ENCODE measurements at regions not wholly inside any gene's neighbourhood (a gene's known extent, or its start where the extent isn't known, plus 50 kb on each side); places are given as distances from the start of the nearest gene placed in this dataset.

GRCh38 chr3:64913515-64913914 lies 225.7 kb upstream of the ADAMTS9 start:
- DNase-seq (no peak), ATAC-seq (ENCODE audit: poor library complexity) (no peak)
- intact Hi-C loops (cut with DNase I): no loop called here

GRCh38 chr3:64911138-64911537 lies 223.3 kb upstream of the ADAMTS9 start:
- ATAC-seq (ENCODE audit: poor library complexity): no peak
- DNase-seq: no peak
- intact Hi-C loops (cut with DNase I): no loop called here

- DNase-seq (no peak), ATAC-seq (ENCODE audit: poor library complexity) (no peak)
- intact Hi-C loops (cut with DNase I): no loop called here
These were observed 222.1 kb upstream of the ADAMTS9 start for GRCh38 chr3:64909757-64910467.

DNA sequence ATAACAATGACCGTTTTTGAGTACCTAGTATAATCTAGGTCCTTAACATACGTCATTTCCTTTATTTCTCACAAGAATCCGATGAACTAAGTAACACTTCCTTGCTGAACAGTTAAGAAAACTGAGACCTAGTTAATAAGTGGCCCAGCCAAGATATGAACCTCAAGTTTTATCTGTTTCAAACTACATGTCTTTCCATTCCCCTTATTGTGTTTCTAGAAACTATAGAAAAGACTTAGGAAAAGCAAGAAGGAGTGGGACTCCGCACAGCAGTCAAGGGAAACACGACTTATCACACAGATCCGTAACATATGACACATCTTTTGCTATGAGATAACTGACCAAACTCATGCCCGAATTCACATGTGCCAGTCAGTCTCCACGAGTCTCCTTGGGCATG lies 221.2 kb upstream of the ADAMTS9 start:
- intact Hi-C loops (cut with DNase I): no loop called here
- DNase-seq: no peak

DNA sequence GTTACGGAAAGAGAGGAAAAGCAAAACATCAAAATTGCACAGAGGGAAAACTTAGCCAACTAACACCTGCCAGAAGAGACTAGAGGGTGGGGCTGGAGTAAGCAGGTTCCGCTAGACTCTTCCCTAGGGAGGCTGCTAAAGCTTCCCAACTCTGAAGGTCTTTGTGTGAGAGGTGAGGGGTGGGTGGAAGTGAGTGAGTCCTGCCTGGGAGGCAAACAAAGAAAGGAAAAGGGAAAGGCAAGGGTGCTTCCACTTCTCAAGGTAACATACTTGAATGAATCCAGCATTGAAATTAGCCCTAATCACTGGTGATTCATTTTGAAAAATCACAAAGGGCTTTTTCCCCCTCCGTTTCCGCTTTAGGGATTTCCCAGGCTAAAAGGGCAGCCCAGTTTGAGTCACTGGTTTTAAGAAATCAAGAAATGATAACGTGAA lies 220.5 kb upstream of the ADAMTS9 start:
- DNase-seq: no peak

More for the DNA sequence above, 221.2 kb upstream of the ADAMTS9 start:
- no peak for ATAC-seq (ENCODE audit: poor library complexity)

GRCh38 chr3:64905906-64906410 lies 218.2 kb upstream of the ADAMTS9 start:
- no peak for ATAC-seq (ENCODE audit: poor library complexity)
- intact Hi-C loops (cut with DNase I): no loop called here
- DNase-seq: no peak

More for the DNA sequence above, 220.5 kb upstream of the ADAMTS9 start:
- peak; percentile 34 for ATAC-seq (ENCODE audit: poor library complexity)
- intact Hi-C loops (cut with DNase I): no loop called here

DNA sequence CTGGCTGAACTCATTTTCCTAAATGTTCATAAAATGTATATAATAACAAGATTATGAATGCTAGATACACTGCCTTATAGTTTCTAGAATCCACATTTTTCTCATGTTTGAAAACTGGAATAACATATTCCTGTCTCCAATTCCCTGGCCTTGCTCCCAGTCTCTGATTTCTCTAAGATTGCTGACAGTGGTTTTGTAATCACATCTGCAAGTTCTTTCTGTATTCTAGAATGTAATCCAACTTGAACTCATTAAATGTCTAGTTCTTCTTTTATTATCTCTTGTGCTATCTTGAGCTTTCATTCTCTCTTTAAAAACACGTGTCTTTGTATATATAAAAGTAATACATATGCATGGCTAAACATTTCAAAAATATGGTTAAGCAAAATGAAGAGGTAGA lies 215.2 kb upstream of the ADAMTS9 start:
- DNase-seq: no peak
- intact Hi-C loops (cut with DNase I): loop anchor here (5.0 kb wide), 1 partner anchor 216 kb away; the partner anchor contains the start of gene ADAMTS9
- no peak for ATAC-seq (ENCODE audit: poor library complexity)

- DNase-seq (no peak), ATAC-seq (ENCODE audit: poor library complexity) (peak; percentile 2)
- intact Hi-C loops (cut with DNase I): loop anchor here (5.0 kb wide), 1 partner anchor 215 kb away; the partner anchor contains the start of gene ADAMTS9
These were observed 214.3 kb upstream of the ADAMTS9 start for GRCh38 chr3:64901986-64902516.

- DNase-seq (no peak), ATAC-seq (ENCODE audit: poor library complexity) (peak; percentile 85)
- intact Hi-C loops (cut with DNase I): loop anchor here (5.0 kb wide), 1 partner anchor 214 kb away; the partner anchor contains the start of gene ADAMTS9
These were observed 213.7 kb upstream of the ADAMTS9 start for GRCh38 chr3:64901522-64901885.

GRCh38 chr3:64900617-64901521 lies 213.1 kb upstream of the ADAMTS9 start:
- no peak for DNase-seq
- peak; percentile 54 for ATAC-seq (ENCODE audit: poor library complexity)
- intact Hi-C loops (cut with DNase I): loop anchor here (5.0 kb wide), 1 partner anchor 214 kb away; the partner anchor contains the start of gene ADAMTS9

- DNase-seq (peak; percentile 53), ATAC-seq (ENCODE audit: poor library complexity) (peak; percentile 77)
- intact Hi-C loops (cut with DNase I): loop anchor here (5.0 kb wide), 1 partner anchor 213 kb away; the partner anchor contains the start of gene ADAMTS9
These were observed 212.4 kb upstream of the ADAMTS9 start for GRCh38 chr3:64900156-64900555.

DNA sequence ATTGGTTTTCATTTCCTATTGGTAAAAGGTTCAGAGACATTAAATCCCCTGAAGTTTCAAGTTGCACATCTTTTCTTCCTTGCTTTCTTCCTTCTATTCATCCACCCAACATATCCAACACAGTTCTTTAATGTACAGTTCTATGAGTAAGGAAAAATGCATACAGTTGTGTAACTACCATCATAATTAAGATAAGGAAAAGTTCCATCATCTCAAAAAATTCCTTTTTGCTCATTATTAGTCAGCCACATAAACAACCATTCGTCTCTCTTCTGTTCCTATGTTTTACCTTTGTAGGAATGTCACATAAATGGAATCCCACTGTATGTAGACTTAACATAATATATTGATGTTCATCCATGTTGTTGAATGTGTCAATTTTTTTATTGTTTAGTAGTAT lies 211.1 kb upstream of the ADAMTS9 start:
- intact Hi-C loops (cut with DNase I): no loop called here
- DNase-seq (no peak), ATAC-seq (ENCODE audit: poor library complexity) (no peak)

- peak; percentile 24 for ATAC-seq (ENCODE audit: poor library complexity)
- no peak for DNase-seq
- intact Hi-C loops (cut with DNase I): no loop called here
These were observed 208.4 kb upstream of the ADAMTS9 start for GRCh38 chr3:64895991-64896895.

DNA sequence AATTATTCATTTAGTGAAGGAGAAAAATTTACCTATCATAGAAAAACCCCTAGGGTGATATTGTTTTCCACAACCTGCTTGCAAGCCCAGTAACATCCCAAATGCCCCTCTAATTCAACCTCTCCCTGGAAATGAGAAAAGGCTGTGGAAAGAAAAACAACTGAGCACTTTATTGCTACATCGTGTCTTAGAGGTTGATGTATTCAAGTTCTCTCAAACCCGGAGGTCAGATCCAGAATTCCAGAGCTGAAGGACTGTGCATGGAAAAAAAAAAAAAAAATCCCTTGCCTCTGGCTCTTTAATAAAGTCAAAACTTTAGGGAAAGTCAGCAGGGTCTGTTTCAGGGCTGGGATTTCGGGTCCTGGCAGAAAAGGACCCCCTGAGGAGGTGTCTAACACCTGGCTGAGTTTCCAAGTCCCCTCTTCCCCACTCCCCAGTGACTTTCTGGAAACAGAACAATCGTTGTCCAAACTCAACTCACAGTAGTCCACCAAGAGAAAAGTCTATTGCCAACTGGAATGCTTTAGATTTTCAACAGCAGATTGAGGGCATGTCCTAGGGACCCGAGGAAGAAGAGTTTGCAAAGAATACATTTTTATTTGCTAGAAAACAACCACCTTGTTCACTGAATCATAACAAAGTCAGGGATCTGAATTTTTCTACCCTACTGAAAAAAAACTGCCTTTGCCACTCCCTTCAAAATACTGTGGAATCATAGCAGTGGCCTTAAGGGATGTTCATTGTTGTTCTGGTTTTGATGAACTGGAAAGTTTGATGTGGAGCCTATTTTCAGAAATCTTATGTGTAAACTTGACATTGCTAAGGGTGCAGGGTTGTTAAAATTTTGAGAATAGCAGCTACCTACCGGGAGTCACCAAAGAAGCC lies 207.5 kb upstream of the ADAMTS9 start:
- DNase-seq (no peak), ATAC-seq (ENCODE audit: poor library complexity) (no peak)
- intact Hi-C loops (cut with DNase I): no loop called here

DNA sequence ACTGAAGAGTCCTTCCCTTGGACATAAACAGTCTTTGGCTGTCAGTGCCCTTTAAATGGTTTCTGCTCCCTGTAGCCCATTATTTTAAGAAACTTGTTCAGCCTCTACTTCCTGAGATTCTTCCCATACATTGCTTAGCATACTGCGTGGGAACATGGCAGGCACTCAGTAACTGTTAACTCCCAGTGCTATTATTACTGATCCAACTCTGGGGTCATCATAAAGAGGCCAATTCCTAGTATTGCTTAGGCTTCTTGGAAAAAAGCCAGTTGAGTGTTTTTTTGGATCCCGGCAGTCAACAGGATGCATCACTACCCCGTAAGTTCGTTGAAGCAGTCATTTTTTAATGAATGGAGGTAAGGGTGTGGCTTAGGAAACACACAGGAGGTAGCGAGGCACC lies 206.2 kb upstream of the ADAMTS9 start:
- intact Hi-C loops (cut with DNase I): no loop called here
- DNase-seq (no peak), ATAC-seq (ENCODE audit: poor library complexity) (no peak)

DNA sequence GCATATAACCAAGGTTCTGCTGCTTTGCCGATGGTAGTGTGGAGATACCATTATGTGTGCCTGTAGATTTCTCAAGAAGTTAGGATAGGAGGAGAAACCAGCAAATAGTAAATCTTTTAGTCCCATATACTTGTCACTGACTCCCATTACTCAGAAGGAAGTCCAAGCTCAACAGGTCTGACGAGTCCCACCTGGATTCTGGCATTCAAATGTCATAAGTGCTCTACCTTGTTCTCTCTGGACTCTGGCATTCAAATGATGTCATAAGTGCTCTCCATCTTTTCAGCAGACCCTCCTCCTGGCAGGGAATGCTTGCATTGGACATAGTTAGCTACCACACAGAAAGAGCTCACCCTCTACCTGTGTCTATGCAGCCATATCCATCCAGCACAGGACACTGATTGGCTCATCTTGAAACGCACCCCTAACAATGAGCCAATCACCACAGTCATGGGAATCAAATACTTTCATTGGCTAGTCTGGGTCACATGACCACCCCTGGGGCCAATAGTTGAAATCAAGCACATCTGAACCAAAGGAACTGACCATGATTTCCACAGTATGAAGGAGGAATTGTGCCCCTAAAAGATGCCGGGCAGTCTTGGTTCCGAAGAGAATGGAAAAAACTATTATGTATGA lies 205.0 kb upstream of the ADAMTS9 start:
- DNase-seq: no peak
- ATAC-seq (ENCODE audit: poor library complexity): no peak
- intact Hi-C loops (cut with DNase I): no loop called here

- ATAC-seq (ENCODE audit: poor library complexity) (no peak), DNase-seq (no peak)
- intact Hi-C loops (cut with DNase I): no loop called here
These were observed 203.2 kb upstream of the ADAMTS9 start for GRCh38 chr3:64891021-64891420.
